HG03175 (cell line): ENCODE measurements at regions not wholly inside any gene's neighbourhood (a gene's known extent, or its start where the extent isn't known, plus 50 kb on each side); places are given as distances from the start of the nearest gene placed in this dataset.
"Not testable (repeated sequence)": the region's sequence is repeated elsewhere in the genome, so short reads cannot be mapped to it uniquely, and the experiment has no call there.

Experiments
- ATAC-seq: cut with Tn5 transposase; IDR thresholded peaks from one replicate; pipeline ENCODE4 v1.9.1; 2021; ENCODE audit warnings: mild to moderate bottlenecking, moderate library complexity; ENCODE audit not compliant: unreplicated experiment

DNA sequence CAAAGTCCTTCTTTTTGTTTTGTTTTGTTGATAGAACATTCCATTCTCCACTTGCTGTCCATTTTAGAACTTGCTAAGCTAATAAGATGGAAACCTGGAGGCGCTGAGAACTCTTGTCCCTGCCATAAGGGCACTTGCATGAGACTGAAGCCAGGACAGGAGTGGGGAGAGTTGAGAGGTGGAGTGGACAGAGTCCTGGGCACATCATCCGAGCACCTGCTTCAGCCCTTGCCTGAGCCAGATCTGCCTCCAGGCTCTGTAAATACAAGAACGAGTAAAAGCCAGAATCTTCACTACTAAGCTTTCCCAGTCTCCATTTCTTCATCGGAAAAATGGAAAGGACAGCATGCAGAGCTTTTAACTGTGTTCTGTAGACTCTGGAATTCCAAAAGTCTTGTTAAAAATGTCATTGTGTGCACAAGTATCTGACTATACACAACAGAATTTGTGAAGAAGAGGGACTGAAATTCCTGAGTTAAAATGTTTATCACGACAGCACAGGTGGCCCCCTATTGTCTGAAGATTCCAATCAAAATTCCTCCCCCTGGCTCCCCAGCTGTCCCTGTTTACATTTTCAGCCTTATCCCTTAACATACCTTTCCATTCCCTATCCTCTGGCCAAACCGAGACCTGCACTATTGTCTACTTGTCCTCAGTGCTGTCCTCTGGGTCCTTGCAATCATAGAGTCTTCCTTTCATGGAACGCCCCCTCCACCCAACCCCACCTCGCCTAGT lies 498.2 kb upstream of the TNP1 start:
- ATAC-seq: no peak

DNA sequence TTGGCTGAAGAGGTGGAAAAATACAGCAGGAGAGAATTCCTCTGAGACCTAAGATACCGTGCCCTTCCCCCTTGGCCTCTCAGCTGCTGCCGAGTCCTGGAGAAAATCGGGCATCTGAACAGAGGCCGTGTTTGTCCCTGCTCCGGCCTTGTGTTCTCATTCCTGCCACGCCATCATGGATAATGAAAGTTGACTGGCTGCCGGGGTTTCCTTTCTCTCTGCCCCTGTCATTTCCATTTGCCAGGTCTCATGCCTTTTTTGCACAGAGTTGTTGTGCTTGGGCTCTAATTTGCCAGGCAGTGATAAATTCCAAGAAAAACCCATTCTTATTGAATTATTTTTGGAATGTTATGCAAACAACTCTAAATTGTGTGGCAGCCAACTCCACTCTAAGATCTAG lies 496.9 kb upstream of the TNP1 start:
- ATAC-seq: no peak

DNA sequence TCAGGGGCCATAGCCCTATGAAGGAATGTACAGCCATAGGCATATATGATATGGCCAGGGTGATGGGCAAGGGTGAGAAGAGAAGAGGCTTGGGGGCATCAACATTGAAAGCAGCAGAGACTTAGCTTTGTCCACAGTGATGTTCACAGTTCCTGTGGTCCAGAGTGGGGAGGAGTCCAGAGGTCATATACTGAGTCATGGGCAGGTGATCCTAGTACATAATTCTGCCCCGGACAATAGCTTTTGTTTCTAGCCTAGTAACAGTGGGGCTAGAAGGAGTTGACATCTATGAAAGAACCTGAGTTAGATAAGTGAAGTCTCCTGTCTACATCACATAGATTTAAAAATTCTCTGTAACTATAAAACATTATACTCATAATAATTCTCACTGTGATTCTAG lies 496.3 kb upstream of the TNP1 start:
- no peak for ATAC-seq

DNA sequence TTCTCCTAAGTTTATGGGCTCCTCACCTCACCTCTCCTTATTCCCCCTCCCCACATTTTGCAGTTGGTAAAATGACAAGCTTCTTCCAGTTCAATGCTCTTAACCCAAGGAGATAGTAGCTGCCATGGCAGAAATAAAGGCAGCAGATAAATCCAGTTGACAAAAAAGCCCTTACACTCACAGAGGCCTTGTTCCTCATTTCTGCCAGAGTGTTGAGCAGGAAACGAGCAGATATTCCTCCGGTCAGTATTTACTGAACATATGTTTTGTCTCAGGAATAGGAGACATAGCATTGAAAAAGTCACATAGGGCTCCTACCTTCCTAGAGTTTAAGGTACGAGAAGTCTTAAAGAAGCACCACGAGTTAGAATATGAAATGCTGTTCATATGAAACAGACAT lies 493.7 kb upstream of the TNP1 start:
- no peak for ATAC-seq

DNA sequence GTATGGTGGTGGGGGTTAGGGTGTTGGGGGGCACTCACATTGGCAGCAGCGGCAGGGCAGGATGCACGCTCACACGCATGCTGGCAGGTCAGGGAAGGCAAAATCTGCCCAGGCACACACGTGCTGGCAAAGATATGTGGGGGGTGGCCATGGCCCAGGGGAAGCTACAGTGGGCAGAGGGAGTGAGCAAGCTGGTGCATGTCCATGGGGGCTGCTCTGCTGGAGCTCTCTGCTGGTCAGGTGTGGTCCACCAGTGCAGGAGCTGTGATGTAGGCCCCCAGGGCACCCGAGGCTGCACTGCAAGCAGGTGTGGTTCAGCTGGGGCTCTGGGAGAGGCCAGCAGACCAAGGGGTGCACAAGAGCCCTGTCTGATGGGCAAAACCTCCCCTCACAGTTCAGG lies 491.5 kb upstream of the TNP1 start:
- no peak for ATAC-seq

DNA sequence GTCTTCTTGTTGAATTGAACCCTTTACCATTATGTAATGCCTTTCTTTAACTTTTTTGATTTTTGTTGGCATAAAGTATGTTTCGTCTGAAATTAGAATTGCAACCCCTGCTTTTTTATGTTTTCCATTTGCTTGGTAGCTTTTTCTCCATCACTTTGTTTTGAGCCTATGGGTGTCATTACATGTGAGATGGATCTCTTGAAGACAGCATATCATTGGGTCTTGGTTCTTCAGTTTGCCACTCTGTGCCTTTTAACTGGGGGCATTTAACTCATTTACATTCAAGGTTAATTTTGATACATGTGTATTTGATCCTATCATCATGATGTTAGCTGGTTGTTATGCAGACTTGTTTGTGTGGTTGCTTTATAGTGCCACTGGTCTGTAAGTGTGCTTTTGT lies 489.4 kb upstream of the TNP1 start:
- ATAC-seq: no peak

DNA sequence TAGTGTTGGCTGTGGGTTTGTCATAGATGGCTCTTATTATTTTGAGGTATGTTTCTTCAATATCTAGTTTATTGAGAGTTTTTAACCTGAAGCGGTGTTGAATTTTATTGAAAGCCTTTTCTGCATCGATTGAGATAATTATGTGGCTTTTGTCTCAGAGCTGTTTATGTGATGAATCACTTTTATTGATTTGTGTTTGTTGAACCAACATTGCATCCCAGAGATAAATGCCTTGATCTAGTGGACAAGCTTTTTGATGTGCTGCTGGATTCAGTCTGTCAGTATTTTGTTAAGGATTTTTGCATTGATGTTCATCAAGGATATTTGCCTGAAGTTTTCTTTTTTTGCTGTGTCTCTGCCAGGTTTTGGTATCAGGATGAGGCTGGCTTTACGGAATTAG lies 487.8 kb upstream of the TNP1 start:
- not testable (repeated sequence) for ATAC-seq

DNA sequence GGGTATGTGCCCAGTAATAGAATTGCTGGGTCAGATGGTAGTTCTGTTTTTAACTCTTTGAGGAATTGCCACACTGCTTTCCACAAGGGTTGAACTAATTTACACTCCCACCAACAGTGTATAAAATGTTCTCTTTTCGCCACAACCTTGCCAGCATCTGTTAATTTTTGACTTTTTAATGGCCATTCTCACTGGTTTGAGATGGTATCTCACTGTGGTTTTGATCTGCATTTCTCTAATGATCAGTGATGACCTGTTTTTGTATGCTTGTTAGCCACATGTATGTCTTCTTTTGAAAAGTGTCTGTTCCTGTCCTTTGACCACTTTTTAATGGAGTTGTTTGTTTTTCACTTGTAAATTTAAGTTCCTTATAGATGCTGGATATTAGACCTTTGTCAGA lies 486.2 kb upstream of the TNP1 start:
- not testable (repeated sequence) for ATAC-seq

DNA sequence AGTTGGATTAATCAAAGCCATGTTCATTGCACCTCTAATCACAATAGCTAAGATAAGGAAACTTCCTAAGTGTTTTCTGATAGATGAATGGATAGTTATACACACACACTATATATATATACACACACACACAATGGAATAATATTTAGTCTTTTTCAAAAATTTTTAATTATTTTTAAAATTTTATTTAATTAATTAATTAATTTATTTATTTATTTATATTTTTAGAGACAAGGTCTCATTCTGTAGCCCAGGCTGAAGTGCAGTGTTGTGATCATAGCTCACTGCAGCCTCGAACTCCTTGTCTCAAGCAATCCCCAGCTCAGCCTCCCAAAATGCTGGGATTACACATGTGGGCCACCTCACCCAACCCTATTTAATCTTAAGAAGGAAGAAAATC lies 481.0 kb upstream of the TNP1 start:
- ATAC-seq: no peak

DNA sequence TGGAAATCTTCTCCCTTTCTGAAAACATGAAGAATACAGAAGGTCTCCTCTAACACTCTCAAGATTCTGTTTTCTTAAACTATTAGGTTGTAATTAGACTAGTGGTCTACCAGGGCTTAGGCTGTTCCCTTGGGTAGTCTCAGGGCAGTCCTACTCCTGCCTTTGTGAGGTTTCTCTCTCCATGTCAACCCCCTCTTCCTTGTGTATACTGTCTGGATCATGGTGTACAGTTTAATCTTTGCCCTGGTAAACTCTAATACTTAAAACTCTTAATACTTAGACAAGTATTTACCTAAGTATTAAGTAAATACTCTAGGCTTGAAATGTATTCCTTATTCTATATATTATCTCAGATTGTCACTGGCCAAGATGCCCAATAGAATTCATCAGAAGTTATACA lies 480.3 kb upstream of the TNP1 start:
- ATAC-seq: no peak

DNA sequence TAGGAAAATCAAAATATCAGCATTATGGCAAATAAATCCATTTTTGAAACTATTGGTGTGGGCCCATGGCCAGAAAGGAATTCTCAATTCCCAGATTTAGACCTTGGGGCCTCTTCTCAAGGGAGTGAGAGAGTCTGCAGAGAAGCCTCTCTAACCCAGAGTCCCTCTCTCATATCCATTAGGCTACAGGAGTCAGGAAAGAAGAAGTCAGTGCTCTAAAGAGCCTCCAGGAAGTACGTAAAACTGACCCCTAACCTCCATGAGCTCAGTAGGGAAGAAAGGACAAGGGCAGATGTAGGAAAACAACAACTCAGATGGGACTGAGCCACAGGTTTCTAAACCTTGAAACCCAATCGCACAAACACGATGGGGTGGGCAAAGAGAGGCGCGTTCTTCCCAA lies 479.9 kb upstream of the TNP1 start:
- no peak for ATAC-seq

DNA sequence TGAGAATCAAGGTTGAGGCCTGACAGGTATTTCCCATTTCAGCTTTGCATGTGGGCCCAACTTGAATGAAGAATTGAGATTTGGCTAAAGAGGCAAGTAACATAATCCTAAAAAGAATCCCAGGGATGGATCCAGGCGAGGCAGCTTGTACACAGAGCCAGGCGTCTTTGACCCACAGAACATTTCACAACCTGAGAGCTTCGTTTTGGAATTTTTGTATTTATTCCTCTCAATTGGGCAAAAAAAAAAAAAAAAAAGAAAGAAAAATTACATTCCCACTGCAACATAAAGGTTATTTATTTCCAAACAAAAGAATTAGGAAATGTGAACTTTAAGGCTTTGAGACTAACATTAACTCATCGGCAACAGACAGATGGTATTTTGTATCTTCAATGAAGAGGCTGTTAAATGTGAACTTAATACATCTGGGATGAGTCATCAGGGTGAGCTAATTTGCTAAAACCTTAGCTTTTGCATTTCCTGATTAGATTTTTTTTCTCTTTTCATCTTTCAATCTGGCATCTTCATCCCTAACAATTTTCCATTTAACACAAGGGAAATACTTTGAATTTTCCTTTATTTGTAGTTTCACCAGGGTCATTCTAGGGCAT lies 478.5 kb upstream of the TNP1 start:
- ATAC-seq: no peak

DNA sequence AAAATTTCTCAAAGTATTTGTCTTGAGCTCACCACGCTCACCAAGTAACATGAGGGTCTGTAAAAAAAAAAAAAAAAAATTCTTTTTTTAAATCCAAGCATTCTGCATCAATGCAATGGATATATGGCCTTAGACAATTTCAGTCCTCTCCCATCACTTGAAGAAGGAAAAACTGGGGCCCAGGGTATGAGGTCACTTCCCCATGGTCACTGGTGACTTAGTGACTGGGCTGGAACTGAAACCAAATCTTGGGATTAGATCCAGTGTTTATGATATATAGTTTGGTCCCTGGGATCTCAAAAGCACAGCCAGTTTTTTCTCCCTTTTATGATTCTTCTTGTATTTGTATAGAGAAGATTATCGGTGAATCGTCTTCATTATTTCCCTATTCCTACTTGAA lies 477.9 kb upstream of the TNP1 start:
- ATAC-seq: no peak

DNA sequence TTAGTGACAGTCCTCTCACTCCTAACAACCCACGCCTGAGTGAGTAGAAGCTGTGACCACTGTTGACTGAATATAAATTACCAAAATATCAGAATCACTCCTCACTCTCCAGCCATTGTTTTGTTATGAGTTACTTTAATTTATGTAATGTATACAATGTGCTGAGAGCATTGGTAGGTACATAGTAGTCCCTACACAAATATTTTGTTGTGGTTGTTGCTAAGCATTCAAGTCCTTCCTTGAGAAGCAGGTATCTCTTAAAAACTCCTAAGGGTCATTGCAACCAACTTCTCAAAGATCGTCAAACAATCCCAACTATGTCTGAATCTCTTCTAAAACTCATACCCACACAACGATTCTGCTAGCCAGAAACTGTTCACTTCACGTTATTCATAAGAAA lies 476.8 kb upstream of the TNP1 start:
- ATAC-seq: no peak

DNA sequence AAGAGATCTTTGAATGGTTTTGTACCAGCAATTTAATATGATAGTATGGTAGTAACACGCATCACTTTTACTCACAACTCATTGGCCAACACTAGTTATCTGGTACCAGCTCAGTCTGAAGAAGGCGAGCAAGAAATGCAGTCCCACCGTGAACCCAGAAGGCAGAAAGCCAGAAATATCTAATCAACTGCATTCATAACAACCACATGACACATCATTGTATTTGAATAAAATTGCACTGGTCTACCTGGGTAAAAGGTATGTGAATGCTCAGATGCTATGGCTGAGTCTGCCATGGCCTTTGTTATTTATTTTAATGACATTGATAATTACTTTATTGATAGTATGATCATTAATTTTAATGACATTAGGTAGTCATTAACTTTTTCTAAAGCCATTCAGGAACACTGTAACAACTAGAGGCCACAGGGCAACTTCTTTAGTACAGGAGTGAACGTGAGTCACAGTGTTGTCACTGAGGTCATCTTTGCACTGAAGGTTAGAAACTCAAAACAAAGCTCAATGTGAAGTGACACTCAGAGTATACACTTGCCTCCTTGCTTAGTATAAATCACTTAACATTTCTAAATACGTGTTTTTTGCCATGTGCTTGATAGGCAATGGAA lies 475.6 kb upstream of the TNP1 start:
- ATAC-seq: no peak

DNA sequence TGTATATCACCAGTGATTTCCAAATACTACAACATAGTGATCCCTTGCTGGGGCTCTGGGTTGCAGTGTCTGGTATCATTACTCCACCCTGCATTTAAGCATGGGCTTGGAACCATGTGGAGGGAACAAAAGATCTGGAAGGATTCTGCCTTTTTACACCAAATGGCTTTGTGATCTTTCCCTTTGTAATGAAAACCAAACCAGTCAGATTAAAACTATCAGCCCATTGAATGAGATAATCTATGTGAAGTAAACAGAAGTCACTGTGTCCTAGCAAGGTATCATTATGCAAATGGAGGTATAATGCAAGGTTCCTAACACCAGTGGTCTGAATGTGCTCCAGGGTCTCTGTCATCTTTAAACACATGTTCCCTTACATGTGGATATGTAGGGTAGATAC lies 474.7 kb upstream of the TNP1 start:
- no peak for ATAC-seq

DNA sequence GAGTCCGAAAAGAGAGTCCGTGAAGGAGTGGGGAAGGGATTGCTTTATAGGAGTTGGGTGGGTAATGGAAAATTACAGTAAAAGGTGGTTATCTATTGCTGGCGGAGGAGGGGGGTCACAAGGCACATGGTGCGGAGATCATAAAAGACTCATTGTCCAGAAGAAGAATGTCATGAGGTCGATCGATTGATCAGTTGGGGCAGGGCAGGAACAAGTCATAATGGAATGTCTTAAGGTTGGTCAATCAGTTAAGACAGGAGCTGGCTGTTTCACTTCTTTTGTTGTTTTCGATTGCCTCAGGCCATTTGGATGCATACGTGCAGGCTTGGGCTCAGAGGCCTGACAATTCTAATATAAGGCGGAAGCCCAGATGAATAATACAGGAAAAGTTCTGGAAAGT lies 473.0 kb upstream of the TNP1 start:
- ATAC-seq: no peak

DNA sequence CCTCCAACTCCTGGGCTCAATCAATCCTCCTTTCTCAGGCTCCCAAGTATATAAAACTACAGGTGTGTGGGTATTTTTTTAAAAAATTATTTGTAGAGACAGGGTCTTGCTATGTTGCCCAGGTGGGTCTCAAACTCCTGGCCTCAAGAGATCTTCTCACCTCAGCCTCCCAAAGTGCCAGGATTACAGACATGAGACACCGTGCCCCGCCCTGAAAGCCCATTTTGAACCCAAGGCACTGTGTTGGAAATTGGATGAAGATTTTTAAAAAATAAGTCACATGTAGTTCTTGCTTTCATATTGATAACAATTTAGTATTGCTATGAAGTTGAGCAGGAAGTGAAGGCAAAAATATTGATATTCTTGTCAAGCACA lies 472.5 kb upstream of the TNP1 start:
- no peak for ATAC-seq

DNA sequence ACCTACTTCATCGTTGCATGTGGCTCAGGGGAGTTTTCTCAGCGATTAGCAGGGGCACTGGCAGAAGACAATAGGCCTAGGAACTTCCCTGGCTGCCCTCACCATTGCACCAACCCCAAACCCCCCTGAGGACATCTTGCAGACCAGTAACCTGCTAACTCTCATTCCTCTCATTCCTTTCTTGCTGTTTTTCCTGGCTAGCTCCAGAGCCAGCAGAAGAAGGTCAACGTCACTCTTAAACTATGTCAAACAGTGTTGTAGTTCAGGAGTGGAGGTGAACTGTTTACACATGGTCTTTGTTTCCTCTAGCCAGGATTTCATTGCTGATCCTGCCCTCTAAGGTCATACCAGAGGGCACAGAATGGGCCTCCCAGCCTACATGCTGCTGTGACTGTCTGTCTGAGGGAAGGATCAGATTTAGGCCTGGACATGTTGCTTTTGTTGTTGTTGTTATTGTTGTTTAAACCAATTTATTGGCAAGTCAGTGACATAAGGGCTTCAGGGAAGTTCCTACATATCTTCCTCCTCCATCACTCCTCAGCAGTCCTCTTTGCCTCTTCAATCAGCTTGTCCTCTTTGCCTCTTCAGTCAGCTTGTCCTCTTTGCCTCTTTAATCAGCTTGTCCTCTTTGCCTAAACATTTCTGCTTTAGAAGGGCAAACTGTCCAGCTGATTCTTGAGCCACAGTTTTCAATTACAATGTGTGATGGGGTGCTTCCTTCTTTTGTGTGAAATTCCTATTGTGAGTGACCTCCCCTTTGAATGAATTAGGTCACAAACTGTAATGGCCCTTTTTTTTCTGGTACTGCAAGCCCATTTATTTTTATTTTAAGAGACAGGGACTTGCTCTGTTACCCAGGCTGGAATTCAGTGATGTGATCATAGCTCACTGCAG lies 471.9 kb upstream of the TNP1 start:
- ATAC-seq: no peak

DNA sequence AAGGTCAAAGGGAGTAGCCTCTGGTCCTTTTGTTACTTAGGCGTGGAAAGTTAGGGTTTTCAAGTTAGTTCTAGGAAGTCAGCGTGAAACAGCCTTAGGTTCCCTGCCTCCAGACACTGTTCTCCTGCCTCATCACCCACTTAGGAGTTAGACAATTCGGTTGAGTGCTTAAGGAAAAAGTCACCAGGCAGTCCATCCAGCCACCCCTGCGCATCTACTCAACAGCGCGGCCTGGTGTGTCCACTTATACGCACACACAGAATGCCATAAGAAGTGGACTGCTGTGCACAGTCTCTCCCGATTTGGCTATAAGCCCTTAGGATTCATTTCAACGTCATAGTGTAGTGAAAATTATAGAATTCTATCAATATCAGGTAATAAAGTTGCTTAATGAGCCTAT lies 470.8 kb upstream of the TNP1 start:
- ATAC-seq: no peak

DNA sequence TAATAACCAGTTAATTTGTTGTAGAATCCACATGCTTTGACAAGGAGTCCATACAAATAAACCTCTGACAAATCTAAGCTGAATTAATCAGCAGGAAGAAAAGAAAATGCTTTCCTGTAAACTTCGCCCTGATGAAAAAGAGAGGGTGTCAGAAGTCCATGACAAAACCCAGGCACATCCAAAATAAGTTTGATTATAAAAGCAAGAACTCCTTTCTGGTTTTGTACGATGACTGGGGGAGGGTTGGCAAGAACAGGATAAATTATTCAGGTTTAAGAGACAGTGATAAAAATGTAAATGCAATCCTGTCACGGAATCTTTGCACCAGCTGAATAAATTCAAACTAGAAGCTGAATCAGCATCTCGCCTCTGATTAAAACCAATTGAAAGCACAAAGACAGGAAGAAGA lies 469.2 kb upstream of the TNP1 start:
- no peak for ATAC-seq

DNA sequence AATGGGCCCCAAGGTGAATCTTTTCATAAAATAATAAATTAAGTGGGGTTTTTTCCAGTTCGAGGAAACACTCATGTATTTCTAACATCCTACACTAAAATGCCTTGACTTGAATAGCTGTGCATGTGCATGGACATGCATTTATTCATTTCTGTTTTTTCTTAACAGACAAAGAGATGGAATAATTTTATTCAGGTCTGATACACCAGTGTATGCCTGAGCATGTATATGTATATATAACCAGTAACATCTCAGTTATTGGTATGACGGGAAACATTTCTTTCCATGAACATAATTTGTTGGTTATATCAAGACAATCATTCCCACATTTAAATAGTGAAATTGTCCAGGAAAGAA lies 468.7 kb upstream of the TNP1 start:
- ATAC-seq: no peak
